NT2/D1 (cell line): ENCODE measurements at regions not wholly inside any gene's neighbourhood (a gene's known extent, or its start where the extent isn't known, plus 50 kb on each side); places are given as distances from the start of the nearest gene placed in this dataset.

Experiments used
- YY1 ChIP-seq: IDR thresholded peaks from 2 replicates; pipeline ENCODE4 v1.6.1; 2011; ENCODE audit not compliant: insufficient read length, insufficient read depth
- ZNF274 ChIP-seq: IDR thresholded peaks from 2 replicates; pipeline ENCODE4 v1.6.1; 2011; ENCODE audit warnings: mild to moderate bottlenecking, low read depth, low read length

GRCh38 chr16:59198487-59198886 lies 464.4 kb upstream of the GOT2 start:
- TF ChIP-seq ZNF274 (no peak), YY1 (no peak)
